Testis (tissue), 2 donors: ENCODE measurements at regions not wholly inside any gene's neighbourhood (a gene's known extent, or its start where the extent isn't known, plus 50 kb on each side); places are given as distances from the start of the nearest gene placed in this dataset.

Source experiments
- DNase-seq: peaks from one replicate; pipeline ENCODE4 v3.0.0-alpha.2; 2019
- H3K27ac ChIP-seq, 2 donors: fragments of 200-600 bp; sonication (generic); one replicate each; pipeline ENCODE4 v1.5.1; 2019
- H3K27me3 ChIP-seq: fragments of 200-600 bp; sonication (generic); one replicate; pipeline ENCODE4 v1.5.1; 2019
- H3K36me3 ChIP-seq: fragments of 200-600 bp; sonication (generic); one replicate; pipeline ENCODE4 v1.5.1; 2017; ENCODE audit warnings: low read depth; ENCODE audit errors: missing control alignments
- H3K4me1 ChIP-seq: fragments of 200-600 bp; sonication (generic); one replicate; pipeline ENCODE4 v1.5.1; 2019
- H3K4me3 ChIP-seq, 2 donors: fragments of 200-600 bp; sonication (generic); one replicate each; pipeline ENCODE4 v1.5.1; 2017 to 2019
- H3K9me3 ChIP-seq: fragments of 200-600 bp; sonication (generic); one replicate; pipeline ENCODE4 v1.5.1; 2017
- CTCF ChIP-seq, 3 experiments: fragments of 450-650 bp in 2 of 3; fragments of 200-600 bp in 1 of 3; sonication (generic) in 1 of 3; IDR thresholded peaks; one replicate each; pipeline ENCODE4 v1.5.1; 2016 to 2019; ENCODE audit warnings: antibody characterized with exemption in 3 of 3, mild to moderate bottlenecking in 2 of 3, moderate library complexity in 1 of 3
- POLR2A ChIP-seq: fragments of 450-650 bp; IDR thresholded peaks from one replicate; pipeline ENCODE4 v1.6.1; 2017; ENCODE audit warnings: antibody characterized with exemption, mild to moderate bottlenecking, moderate library complexity
- WGBS, 2 donors: methylation state at CpG; one replicate each; pipeline ENCODE4 v1.1.5; 2018; 5-methylcytosine and 5-hydroxymethylcytosine counted together
- intact Hi-C: fragments of 100-400 bp; cut with DNase I; formaldehyde crosslinking; loops from one replicate; pipeline ENCODE4 v1.15.1; 2023; ENCODE audit warnings: low total_unique reads

DNA sequence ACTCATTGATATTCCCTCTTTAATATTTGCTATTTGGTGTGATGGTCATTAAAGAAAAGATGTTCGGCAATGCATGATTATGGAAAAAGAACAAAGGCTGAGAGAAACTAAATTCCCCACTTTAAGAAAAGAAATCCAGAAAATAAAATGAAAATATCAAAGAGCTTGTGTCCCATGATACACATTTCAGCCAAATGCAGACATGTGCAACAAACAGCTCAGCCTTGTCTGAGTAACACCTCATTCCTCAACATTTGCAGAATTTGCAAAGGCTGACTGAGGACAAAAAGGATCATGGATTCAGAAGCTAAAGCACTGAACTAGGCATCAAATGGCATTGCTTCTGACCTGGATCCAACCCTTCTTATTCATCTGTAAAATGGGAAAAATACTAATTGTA lies 281.0 kb downstream of the RAB28 start:
- intact Hi-C loops = no loop called here
- Histone ChIP-seq H3K4me3 (no peak overlapping the region), H3K4me1 (no peaks in the 10 kb centered on the region), H3K9me3 (no peaks in the 10 kb centered on the region), H3K27me3 (no peaks in the 10 kb centered on the region), H3K36me3 (no peaks in the 10 kb centered on the region), H3K27ac (no peak overlapping the region)
- TF ChIP-seq POLR2A (no peak), CTCF (IDR thresholded peaks at IDR 0.05) (no peak)
- 61 to 83% methylated on average over 1 of the region's 1 CpG for WGBS, 2 donors
- DNase-seq = no peak

DNA sequence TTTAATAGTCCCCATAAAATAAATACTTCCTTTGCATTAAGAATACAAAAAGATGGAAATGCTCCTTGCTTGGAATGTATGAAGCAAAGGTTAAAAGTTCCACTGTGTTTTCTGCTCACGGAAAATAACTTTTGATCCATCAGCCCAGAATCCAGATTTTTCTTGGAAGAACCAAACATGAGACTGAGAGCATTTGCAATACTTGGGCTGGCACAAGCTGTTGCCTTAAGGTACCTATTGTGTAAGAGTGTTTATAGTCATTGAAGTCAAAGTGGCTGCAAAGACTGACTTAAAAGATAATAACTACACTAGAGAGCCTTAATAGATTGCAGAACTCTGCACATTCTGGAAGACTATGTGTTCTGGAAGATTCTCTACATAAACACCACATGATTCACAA lies 281.4 kb downstream of the RAB28 start:
- intact Hi-C loops = no loop called here
- H3K27me3 ChIP-seq = no peaks in the 10 kb centered on the region
- no peaks in the 10 kb centered on the region for H3K36me3 ChIP-seq
- no peaks in the 10 kb centered on the region for H3K9me3 ChIP-seq
- no peak overlapping the region for H3K4me3 ChIP-seq
- DNase-seq = no peak
- TF ChIP-seq CTCF (IDR thresholded peaks at IDR 0.05) (no peak), POLR2A (no peak)
- H3K4me1 ChIP-seq = no peaks in the 10 kb centered on the region
- WGBS, 2 donors = 67 to 84% methylated on average over 1 of the region's 1 CpG
- H3K27ac ChIP-seq = no peak overlapping the region

- TF ChIP-seq POLR2A (no peak), CTCF (IDR thresholded peaks at IDR 0.05) (no peak)
- no peaks in the 10 kb centered on the region for H3K36me3 ChIP-seq
- no peak for DNase-seq
- no peak overlapping the region for H3K27ac ChIP-seq
- no peak overlapping the region for H3K4me3 ChIP-seq
- intact Hi-C loops = no loop called here
- no peaks in the 10 kb centered on the region for H3K27me3 ChIP-seq
- WGBS, 2 donors = 96 to 97% methylated on average over 3 of the region's 3 CpGs
- H3K4me1 ChIP-seq = no peaks in the 10 kb centered on the region
- H3K9me3 ChIP-seq = no peaks in the 10 kb centered on the region
Measured at GRCh38 chr4:13201241-13201640, 282.9 kb downstream of the RAB28 start.

- Histone ChIP-seq H3K27me3 (no peaks in the 10 kb centered on the region), H3K9me3 (no peaks in the 10 kb centered on the region), H3K36me3 (no peaks in the 10 kb centered on the region), H3K4me1 (no peaks in the 10 kb centered on the region), H3K4me3 (no peak overlapping the region), H3K27ac (no peak overlapping the region)
- TF ChIP-seq POLR2A = no peak
- DNase-seq = no peak
- WGBS, 2 donors = 89 to 97% methylated on average over 4 of the region's 4 CpGs
- intact Hi-C loops = no loop called here
Measured at GRCh38 chr4:13196721-13197120, 287.4 kb downstream of the RAB28 start.

DNA sequence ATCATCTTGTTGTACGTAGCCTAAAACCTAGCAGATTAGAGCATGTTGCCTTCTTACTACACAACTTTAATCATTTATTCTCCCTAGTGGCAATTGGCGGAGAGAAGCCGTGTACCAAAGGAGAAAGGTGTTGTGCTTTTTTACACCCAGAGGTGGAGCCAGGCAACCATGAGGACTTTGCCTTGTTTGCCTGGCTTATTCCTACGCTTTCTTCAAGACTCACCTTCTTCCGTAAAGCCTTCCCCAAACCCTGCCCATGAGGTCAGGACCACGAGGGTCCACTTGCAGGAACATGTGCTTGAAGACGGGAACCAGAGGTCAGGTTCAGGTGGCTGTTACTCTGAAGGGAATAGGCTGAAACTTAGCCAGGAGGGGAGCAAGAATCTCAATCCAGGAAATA lies 290.5 kb downstream of the RAB28 start:
- no peak for DNase-seq
- no peak overlapping the region for H3K4me3 ChIP-seq
- no peak overlapping the region for H3K27ac ChIP-seq
- H3K9me3 ChIP-seq = no peaks in the 10 kb centered on the region
- intact Hi-C loops = no loop called here
- 94 to 97% methylated on average over 7 of the region's 7 CpGs for WGBS, 2 donors
- H3K4me1 ChIP-seq = no peaks in the 10 kb centered on the region
- TF ChIP-seq CTCF (IDR thresholded peaks at IDR 0.05) (no peak), POLR2A (no peak)
- no peaks in the 10 kb centered on the region for H3K36me3 ChIP-seq
- H3K27me3 ChIP-seq = no peaks in the 10 kb centered on the region
